ENCODE measurements at regions not wholly inside any gene's neighbourhood (a gene's known extent, or its start where the extent isn't known, plus 50 kb on each side); places are given as distances from the start of the nearest gene placed in this dataset.

DNA sequence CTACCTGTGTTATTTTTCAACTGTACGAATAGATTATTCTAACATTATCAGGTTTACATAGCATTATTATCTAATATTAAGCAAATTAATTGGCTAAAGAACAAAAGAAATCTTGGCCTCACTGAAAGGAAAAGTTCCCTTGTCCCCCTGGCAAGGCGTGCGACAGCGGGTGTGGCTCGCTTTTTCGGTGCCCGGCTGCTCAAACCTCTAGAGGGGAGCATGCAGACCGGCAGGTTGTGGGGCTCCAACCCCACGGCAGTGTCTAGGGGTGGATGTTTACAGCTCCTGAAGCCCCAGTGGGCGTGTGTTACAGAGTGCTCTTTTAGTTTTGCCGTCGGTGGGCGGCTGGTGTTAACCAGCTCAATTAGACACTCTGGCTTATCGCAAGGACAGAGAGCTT lies 456.4 kb downstream of the TNS3 start:
- Histone ChIP-seq H4K20me1 (ENCODE audit: control insufficient read depth, insufficient read depth) (no peaks in the 10 kb centered on the region), H3K4me1 (ENCODE audit: control insufficient read depth, insufficient read depth, low read length) (no peaks in the 10 kb centered on the region), H3K4me2 (ENCODE audit: control insufficient read depth, insufficient read depth) (no peak overlapping the region), H3K27ac (ENCODE audit: control insufficient read depth, insufficient read depth) (no peak overlapping the region), H3K4me3 (no peak overlapping the region), H3K79me2 (ENCODE audit: control insufficient read depth, insufficient read depth, low read length) (no peaks in the 10 kb centered on the region), H3K27me3 (replicated peaks in 1 of 2; ENCODE audit: control insufficient read depth in 2 of 2, insufficient read depth in 2 of 2, low read length in 1 of 2) (no peaks in the 10 kb centered on the region; a peak in 1 of 4 replicates), H3K9me3 (replicated peaks; ENCODE audit: control insufficient read depth, insufficient read depth, low read length) (no peaks in the 10 kb centered on the region), H2AFZ (ENCODE audit: control insufficient read depth, low read depth, low read length) (no peak overlapping the region), H3K36me3 (ENCODE audit: control insufficient read depth in 2 of 2, insufficient read depth in 2 of 2, low read length in 1 of 2) (no peaks in the 10 kb centered on the region), H3K9ac (ENCODE audit: control insufficient read depth, insufficient read depth, low read length) (no peak overlapping the region)
- ChIA-PET RAD21 (ENCODE audit: unreplicated experiment) (no interaction called here), CTCF (interaction anchor here (1.3 kb wide), 1 partner anchor 9 kb away, joined by 5 read pairs; no protein-coding TSS in a partner anchor), SMC1A (ENCODE audit: uncharacterized antibody, unreplicated experiment) (interaction anchor here (0.5 kb wide), 1 partner anchor 731 kb away, joined by 3 read pairs; no protein-coding TSS in a partner anchor), POLR2A (no interaction called here)
- FAIRE-seq: no peak
- TF ChIP-seq BMI1 (IDR thresholded peaks at IDR 0.05; ENCODE audit: borderline replicate concordance) (no peak), ZNF274 (IDR thresholded peaks at IDR 0.05; ENCODE audit: insufficient read depth, insufficient read length) (no peak), HCFC1 (IDR thresholded peaks at IDR 0.05; ENCODE audit: low read length) (no peak), TAF1 (IDR thresholded peaks at IDR 0.05; ENCODE audit: borderline replicate concordance, low read depth, low read length) (no peak), SUZ12 (IDR thresholded peaks at IDR 0.05; ENCODE audit: unreplicated experiment) (no peak), ZBED1 (IDR thresholded peaks at IDR 0.05; ENCODE audit: borderline replicate concordance) (no peak), MTA2 (IDR thresholded peaks at IDR 0.05; ENCODE audit: low read depth) (no peak), NFIC (IDR thresholded peaks at IDR 0.05; ENCODE audit: low read depth, low read length) (no peak), MEF2A (IDR thresholded peaks at IDR 0.05; ENCODE audit: insufficient read depth, low read depth, low read length) (no peak), CHD1 (IDR thresholded peaks at IDR 0.05; ENCODE audit: low read depth, low read length) (no peak), MTA3 (IDR thresholded peaks at IDR 0.05; ENCODE audit: borderline replicate concordance, low read length) (no peak)
- no TSS peak for BruUV-seq (replicated peaks)
- intact Hi-C loops (cut with micrococcal nuclease; ENCODE audit: unreplicated experiment): no loop called here
- in situ Hi-C loops (cut with MboI): no loop called here
- no peak for ATAC-seq
- DNase-seq (ENCODE audit: low read depth, low spot score): no peak
- WGBS (ENCODE audit: insufficient coverage, insufficient replicate concordance, low lambda C conversion rate, missing lambda C conversion rate): 56% methylated on average over 14 of the region's 14 CpGs
